Rectal smooth muscle tissue (tissue), 1 donor: ENCODE measurements at regions not wholly inside any gene's neighbourhood (a gene's known extent, or its start where the extent isn't known, plus 50 kb on each side); places are given as distances from the start of the nearest gene placed in this dataset.

Experiments used
- H3K27ac ChIP-seq: one replicate; pipeline ENCODE4 v1.7.0; 2013; ENCODE audit warnings: low read depth, low read length, inconsistent platforms
- H3K27me3 ChIP-seq: one replicate; pipeline ENCODE4 v1.7.0; 2013; ENCODE audit warnings: low read length; ENCODE audit not compliant: control insufficient read depth, insufficient read depth
- H3K36me3 ChIP-seq: one replicate; pipeline ENCODE4 v1.7.0; 2013; ENCODE audit warnings: low read length; ENCODE audit not compliant: control insufficient read depth, insufficient read depth
- H3K4me1 ChIP-seq: one replicate; pipeline ENCODE4 v1.7.0; 2013; ENCODE audit warnings: low read length; ENCODE audit not compliant: control insufficient read depth, insufficient read depth
- H3K4me3 ChIP-seq: one replicate; pipeline ENCODE4 v1.7.0; 2013; ENCODE audit warnings: low read length
- H3K9ac ChIP-seq: one replicate; pipeline ENCODE4 v1.7.0; 2013; ENCODE audit warnings: low read length

DNA sequence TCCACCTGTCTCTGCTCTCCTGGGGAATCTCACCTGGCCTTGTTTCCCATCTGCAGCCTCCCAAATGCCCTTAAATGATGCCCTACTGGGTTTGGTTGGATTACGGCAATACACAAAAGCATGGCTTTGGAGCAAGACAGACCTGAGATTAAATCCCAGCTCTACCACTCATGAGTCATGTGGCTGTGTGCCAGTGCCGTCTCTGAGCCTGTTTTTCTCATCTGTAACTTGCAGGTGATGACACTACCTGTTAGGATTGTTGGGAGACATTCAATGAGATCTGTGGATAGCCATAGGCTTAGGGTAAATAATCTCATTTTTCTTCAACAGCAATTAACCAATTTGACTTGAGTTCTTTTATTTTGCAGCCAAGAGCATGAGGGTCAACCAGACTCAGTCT lies 240.3 kb downstream of the MAF start:
- no peaks in the 10 kb centered on the region for H3K4me1 ChIP-seq
- no peak overlapping the region for H3K4me3 ChIP-seq
- no peak overlapping the region for H3K27ac ChIP-seq
- no peak overlapping the region for H3K9ac ChIP-seq
- H3K36me3 ChIP-seq = no peaks in the 10 kb centered on the region
- no peaks in the 10 kb centered on the region for H3K27me3 ChIP-seq

GRCh38 chr16:79359082-79359481 lies 241.5 kb downstream of the MAF start:
- Histone ChIP-seq H3K27ac (no peak overlapping the region), H3K36me3 (no peaks in the 10 kb centered on the region), H3K27me3 (no peaks in the 10 kb centered on the region), H3K4me3 (no peak overlapping the region), H3K9ac (no peak overlapping the region), H3K4me1 (no peaks in the 10 kb centered on the region)

DNA sequence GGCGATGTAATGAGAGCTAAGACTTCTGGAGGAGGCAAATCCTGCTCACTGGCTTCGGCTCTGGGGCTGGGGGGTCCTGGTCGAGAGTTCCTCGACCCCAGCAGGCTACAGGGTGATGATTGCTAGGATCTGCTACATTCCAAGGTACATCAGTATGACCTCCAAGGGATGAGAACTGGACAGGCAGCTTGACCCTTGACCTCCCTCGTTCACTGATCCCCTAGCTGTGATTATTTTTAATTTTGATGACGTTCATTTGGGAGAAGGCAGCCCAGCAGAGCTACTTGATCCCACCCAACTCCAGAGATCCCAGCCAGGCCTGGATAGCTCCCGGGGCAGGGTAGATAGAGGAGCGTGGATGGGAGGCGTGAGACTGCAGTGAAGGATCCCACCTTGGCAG lies 242.3 kb downstream of the MAF start:
- Histone ChIP-seq H3K4me1 (no peaks in the 10 kb centered on the region), H3K4me3 (no peak overlapping the region), H3K27ac (no peak overlapping the region), H3K9ac (no peak overlapping the region), H3K27me3 (no peaks in the 10 kb centered on the region), H3K36me3 (no peaks in the 10 kb centered on the region)

GRCh38 chr16:79355600-79356358 lies 244.8 kb downstream of the MAF start:
- H3K4me3 ChIP-seq = no peak overlapping the region
- H3K27ac ChIP-seq = no peak overlapping the region
- H3K9ac ChIP-seq = no peak overlapping the region
- no peaks in the 10 kb centered on the region for H3K36me3 ChIP-seq
- H3K4me1 ChIP-seq = no peaks in the 10 kb centered on the region
- H3K27me3 ChIP-seq = no peaks in the 10 kb centered on the region

DNA sequence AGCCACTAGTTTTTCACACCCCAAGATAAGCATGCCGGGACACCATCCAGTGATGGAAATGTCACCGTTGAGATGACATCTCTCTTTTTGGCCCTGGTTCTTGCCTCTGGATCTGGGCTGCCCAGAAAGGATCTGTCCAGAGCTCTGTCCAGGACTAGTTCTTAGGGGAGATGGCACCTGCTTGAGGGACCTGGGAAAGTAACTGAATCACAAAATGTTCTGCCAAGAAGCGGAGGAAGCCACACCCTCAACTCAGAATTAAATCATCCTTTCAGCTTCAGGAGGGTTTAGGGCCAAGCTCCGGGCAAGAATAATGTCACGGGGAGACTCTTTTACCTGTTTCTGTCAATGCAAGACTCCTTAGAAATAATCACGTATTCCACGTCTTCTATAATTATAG lies 248.6 kb downstream of the MAF start:
- Histone ChIP-seq H3K27me3 (no peaks in the 10 kb centered on the region), H3K4me3 (no peak overlapping the region), H3K36me3 (no peaks in the 10 kb centered on the region), H3K27ac (no peak overlapping the region), H3K9ac (no peak overlapping the region), H3K4me1 (no peaks in the 10 kb centered on the region)

DNA sequence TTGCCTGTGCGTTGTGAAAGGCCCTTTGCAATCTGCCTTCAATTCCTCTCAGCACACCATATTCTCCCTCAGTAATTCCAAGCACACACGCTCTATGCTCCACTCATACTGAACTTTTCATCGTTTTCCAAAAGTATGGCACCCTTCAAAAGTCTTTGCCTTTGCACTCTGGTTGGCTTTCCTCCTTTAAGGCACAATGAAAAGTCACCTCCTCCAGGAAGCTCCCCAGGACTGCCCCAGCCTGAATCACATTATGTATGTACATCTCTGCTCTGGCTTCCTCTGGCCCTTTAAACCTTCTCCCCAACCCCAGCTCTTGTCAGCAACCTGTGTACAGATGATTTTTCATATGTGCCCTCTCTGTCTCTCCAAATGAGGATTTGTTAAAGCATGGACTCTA lies 250.7 kb downstream of the MAF start:
- Histone ChIP-seq H3K4me1 (no peaks in the 10 kb centered on the region), H3K9ac (no peak overlapping the region), H3K27ac (no peak overlapping the region), H3K36me3 (no peaks in the 10 kb centered on the region), H3K27me3 (no peaks in the 10 kb centered on the region), H3K4me3 (no peak overlapping the region)

- H3K4me3 ChIP-seq = no peak overlapping the region
- H3K36me3 ChIP-seq = no peaks in the 10 kb centered on the region
- no peak overlapping the region for H3K27ac ChIP-seq
- H3K4me1 ChIP-seq = no peaks in the 10 kb centered on the region
- H3K27me3 ChIP-seq = no peaks in the 10 kb centered on the region
- no peak overlapping the region for H3K9ac ChIP-seq
Measured at GRCh38 chr16:79348521-79349306, 251.8 kb downstream of the MAF start.

- Histone ChIP-seq H3K4me1 (no peaks in the 10 kb centered on the region), H3K36me3 (no peaks in the 10 kb centered on the region), H3K27ac (no peak overlapping the region), H3K4me3 (no peak overlapping the region), H3K27me3 (no peaks in the 10 kb centered on the region), H3K9ac (no peak overlapping the region)
Measured at GRCh38 chr16:79347277-79347676, 253.3 kb downstream of the MAF start.

DNA sequence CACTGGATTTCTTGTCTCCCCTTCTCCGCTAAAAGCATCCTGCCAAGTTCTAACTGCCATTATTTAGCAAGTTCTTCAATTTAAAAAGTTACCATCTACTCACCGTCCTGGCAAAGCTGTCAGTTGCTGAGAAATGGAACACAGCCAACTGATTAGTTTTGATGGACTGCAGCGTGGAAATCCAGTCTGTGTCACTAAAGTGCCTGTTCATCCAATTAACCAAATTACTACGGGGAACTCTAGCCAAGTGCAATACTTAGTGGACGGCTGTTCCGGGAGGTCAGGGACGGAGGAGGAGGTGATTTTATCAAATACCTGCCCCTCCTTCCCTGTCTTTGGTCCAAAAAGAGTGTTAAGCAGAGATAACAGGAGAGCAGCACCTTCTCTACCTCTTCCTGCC lies 260.7 kb downstream of the MAF start:
- Histone ChIP-seq H3K27me3 (no peaks in the 10 kb centered on the region), H3K27ac (no peak overlapping the region), H3K9ac (no peak overlapping the region)

DNA sequence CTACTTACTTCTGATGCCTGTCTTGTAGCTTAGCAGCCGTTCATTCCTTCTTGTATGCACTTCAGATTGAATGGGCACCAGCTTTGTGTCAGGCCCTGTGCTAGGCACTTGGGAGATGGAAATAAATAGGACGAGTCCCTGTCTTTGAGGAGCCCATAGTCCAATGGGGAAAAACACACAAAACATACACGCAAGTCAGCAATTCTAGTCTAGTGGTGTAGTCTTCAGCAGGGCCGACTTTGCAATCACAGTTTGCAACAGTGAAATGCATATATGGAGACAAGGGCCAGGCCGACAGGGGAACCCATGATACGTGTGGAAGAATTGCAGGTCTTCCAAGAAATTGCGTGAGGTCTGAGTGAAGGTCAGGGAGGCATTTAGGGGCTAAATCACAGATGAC lies 262.6 kb downstream of the MAF start:
- Histone ChIP-seq H3K27ac (no peak overlapping the region), H3K9ac (no peak overlapping the region), H3K27me3 (no peaks in the 10 kb centered on the region), H3K4me1 (peaks cover 8% of the 10 kb centered on the region), H3K4me3 (no peak overlapping the region), H3K36me3 (no peaks in the 10 kb centered on the region)

More for the DNA sequence above, 260.7 kb downstream of the MAF start:
- Histone ChIP-seq H3K4me3 (no peak overlapping the region), H3K36me3 (no peaks in the 10 kb centered on the region), H3K4me1 (peaks cover 8% of the 10 kb centered on the region)

DNA sequence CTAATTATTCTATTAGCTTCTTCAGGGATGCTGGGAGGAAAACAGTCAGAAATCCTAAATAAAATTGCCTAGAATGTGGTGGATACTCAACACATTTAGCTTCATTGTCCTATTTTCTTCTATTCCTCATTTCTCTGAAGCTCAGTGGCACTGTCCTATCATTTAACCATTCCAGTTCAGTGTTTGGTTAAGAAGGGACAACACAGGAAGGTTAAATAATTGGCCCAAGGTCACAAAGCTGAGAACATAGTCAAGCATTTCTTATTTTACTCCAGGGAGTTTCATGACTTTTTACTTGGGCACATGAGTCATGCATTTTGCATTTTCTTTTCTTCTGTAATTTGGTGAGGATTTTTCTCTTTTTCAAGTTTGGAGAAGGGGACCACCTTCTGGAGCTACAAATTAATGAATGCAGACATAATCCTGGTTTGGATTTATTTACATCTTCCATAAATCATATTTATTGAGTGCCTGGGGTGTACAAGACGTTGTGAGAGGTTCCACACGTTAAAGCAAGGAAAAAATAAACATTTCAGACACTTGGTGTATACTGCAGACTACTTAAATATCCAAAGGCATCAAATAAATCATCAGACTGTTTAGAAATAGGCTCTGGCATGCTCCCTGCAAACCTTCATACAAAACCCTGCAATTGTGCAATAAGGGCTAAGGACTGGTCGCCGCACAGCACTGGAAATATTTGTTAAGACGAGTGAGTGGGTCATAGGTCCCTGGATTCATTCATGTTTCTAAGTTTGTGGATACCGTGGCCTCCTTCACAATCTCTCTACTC lies 263.9 kb downstream of the MAF start:
- peaks cover 8% of the 10 kb centered on the region for H3K4me1 ChIP-seq
- H3K27me3 ChIP-seq = no peaks in the 10 kb centered on the region
- H3K4me3 ChIP-seq = no peak overlapping the region
- no peaks in the 10 kb centered on the region for H3K36me3 ChIP-seq
- no peak overlapping the region for H3K27ac ChIP-seq
- no peak overlapping the region for H3K9ac ChIP-seq

- Histone ChIP-seq H3K27me3 (no peaks in the 10 kb centered on the region), H3K36me3 (no peaks in the 10 kb centered on the region), H3K4me1 (peaks cover 8% of the 10 kb centered on the region), H3K9ac (no peak overlapping the region), H3K4me3 (no peak overlapping the region), H3K27ac (no peak overlapping the region)
Measured at GRCh38 chr16:79334127-79334526, 266.4 kb downstream of the MAF start.
